ENCODE measurements at regions not wholly inside any gene's neighbourhood (a gene's known extent, or its start where the extent isn't known, plus 50 kb on each side); places are given as distances from the start of the nearest gene placed in this dataset.

- Histone ChIP-seq H3K4me3 (no peak overlapping the region), H3K27ac (no peak overlapping the region), H3K36me3 (no peaks in the 10 kb centered on the region), H3K9me3 (peaks cover 0 to 28% of the 10 kb centered on the region in 2 donors), H3K27me3 (no peaks in the 10 kb centered on the region), H3K4me1 (no peaks in the 10 kb centered on the region)
- DNase-seq (no peak), ATAC-seq (no peak)
- intact Hi-C loops (cut with DNase I), result no loop called here
- TF ChIP-seq CTCF (IDR thresholded peaks at IDR 0.05), result no peak
Measured at GRCh38 chr12:17818931-17819330, 271.1 kb downstream of the RERGL start.

- ATAC-seq, result no peak
- TF ChIP-seq CTCF (IDR thresholded peaks at IDR 0.05), result no peak
- H3K4me1 ChIP-seq, result no peaks in the 10 kb centered on the region
Measured at GRCh38 chr12:17810399-17810798, 279.6 kb downstream of the RERGL start.

GRCh38 chr12:17809206-17809605, 280.8 kb downstream of the RERGL start:
- ATAC-seq, result no peak
- no peak for DNase-seq
- TF ChIP-seq CTCF (IDR thresholded peaks at IDR 0.05), result no peak
- Histone ChIP-seq H3K27ac (no peak overlapping the region), H3K4me1 (no peaks in the 10 kb centered on the region), H3K36me3 (no peaks in the 10 kb centered on the region), H3K27me3 (no peaks in the 10 kb centered on the region), H3K4me3 (no peak overlapping the region), H3K9me3 (peaks cover 0 to 35% of the 10 kb centered on the region in 2 donors)
- intact Hi-C loops (cut with DNase I), result no loop called here

More at GRCh38 chr12:17810399-17810798, 279.6 kb downstream of the RERGL start:
- Histone ChIP-seq H3K9me3 (peaks cover 0 to 43% of the 10 kb centered on the region in 2 donors), H3K27ac (no peak overlapping the region), H3K27me3 (no peaks in the 10 kb centered on the region), H3K4me3 (no peak overlapping the region), H3K36me3 (no peaks in the 10 kb centered on the region)
- DNase-seq, result no peak
- intact Hi-C loops (cut with DNase I), result no loop called here

GRCh38 chr12:17802657-17803641, 287.0 kb downstream of the RERGL start:
- no peak for TF ChIP-seq CTCF (IDR thresholded peaks at IDR 0.05)
- DNase-seq (no peak), ATAC-seq (no peak)
- Histone ChIP-seq H3K4me1 (no peaks in the 10 kb centered on the region), H3K27me3 (no peaks in the 10 kb centered on the region), H3K9me3 (peaks cover 0 to 18% of the 10 kb centered on the region in 2 donors), H3K36me3 (no peaks in the 10 kb centered on the region), H3K27ac (no peak overlapping the region), H3K4me3 (no peak overlapping the region)
- intact Hi-C loops (cut with DNase I), result no loop called here

DNA sequence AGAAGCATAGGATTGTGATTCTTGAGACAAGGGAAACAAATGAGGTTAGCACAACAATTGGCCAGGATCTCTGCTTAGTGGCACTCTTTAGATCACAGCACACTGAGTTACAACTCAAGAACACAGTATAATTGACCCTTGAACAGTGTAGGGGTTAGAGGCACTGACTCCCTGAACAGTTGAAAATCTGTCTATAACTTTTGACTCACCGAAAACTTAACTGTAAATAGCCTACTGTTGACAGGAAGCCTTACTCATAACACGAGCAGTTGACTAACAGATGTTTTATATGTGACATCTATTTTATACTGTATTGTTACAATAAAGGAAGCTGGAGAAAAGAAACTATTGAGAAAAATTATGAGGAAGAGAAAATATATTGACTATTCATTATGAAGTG, 296.1 kb downstream of the RERGL start:
- H3K9me3 ChIP-seq, result no peaks in the 10 kb centered on the region
- no peaks in the 10 kb centered on the region for H3K4me1 ChIP-seq
- no peak overlapping the region for H3K4me3 ChIP-seq
- H3K27ac ChIP-seq, result no peak overlapping the region
- no peaks in the 10 kb centered on the region for H3K27me3 ChIP-seq
- DNase-seq, result no peak
- no peaks in the 10 kb centered on the region for H3K36me3 ChIP-seq
- no peak for TF ChIP-seq CTCF (IDR thresholded peaks at IDR 0.05)
- no peak for ATAC-seq
- intact Hi-C loops (cut with DNase I), result no loop called here

Data from left lung (tissue), 4 donors.